PC-3 (cell line): ENCODE measurements at regions not wholly inside any gene's neighbourhood (a gene's known extent, or its start where the extent isn't known, plus 50 kb on each side); places are given as distances from the start of the nearest gene placed in this dataset.
A peak's percentile ranks its signal among the peaks of the same experiment; 100 is the strongest.

Experiments
- EZH2 ChIP-seq: fragments of 300-600 bp; sonication (generic); IDR thresholded peaks from one replicate; pipeline ENCODE4 v1.6.1; 2017; ENCODE audit warnings: antibody characterized with exemption, mild to moderate bottlenecking, low read length; ENCODE audit not compliant: unreplicated experiment
- EZH2phosphoT487 ChIP-seq: fragments of 300-600 bp; sonication (generic); IDR thresholded peaks from 2 replicates; pipeline ENCODE4 v1.6.1; 2018; ENCODE audit warnings: mild to moderate bottlenecking, antibody characterized with exemption, low read length, borderline replicate concordance
- TF ChIP-seq, protein P1 (sequence below): fragments of 300-600 bp; sonication (generic); conservative IDR thresholded peaks from 2 replicates; pipeline ENCODE4 v1.5.1; 2017; ENCODE audit warnings: antibody characterized with exemption, low read depth, mild to moderate bottlenecking, low read length

DNA sequence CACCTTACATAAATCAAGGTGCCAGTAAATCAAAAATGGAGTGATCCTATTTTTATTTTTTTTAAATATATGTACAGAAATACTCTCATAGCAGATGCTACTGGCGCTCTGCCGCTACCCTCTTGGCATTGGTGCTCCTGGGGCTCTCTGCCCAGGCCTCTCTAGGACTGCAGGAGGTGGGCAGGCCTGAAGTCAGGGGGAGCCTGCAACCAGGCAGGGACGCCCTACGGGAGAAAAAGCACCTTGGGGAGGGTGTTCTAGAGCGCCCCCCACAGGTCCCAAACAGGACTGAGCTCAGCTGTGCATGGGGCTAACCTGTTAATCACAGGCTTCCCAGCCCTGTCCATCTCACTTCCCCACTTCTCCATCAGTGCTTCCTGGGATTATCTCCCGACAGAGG, 192.5 kb downstream of the SHQ1 start:
- TF ChIP-seq, protein P1, sequence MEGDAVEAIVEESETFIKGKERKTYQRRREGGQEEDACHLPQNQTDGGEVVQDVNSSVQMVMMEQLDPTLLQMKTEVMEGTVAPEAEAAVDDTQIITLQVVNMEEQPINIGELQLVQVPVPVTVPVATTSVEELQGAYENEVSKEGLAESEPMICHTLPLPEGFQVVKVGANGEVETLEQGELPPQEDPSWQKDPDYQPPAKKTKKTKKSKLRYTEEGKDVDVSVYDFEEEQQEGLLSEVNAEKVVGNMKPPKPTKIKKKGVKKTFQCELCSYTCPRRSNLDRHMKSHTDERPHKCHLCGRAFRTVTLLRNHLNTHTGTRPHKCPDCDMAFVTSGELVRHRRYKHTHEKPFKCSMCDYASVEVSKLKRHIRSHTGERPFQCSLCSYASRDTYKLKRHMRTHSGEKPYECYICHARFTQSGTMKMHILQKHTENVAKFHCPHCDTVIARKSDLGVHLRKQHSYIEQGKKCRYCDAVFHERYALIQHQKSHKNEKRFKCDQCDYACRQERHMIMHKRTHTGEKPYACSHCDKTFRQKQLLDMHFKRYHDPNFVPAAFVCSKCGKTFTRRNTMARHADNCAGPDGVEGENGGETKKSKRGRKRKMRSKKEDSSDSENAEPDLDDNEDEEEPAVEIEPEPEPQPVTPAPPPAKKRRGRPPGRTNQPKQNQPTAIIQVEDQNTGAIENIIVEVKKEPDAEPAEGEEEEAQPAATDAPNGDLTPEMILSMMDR = peak; percentile 60
- TF ChIP-seq EZH2 (no peak), EZH2phosphoT487 (no peak)
